GM12878 (cell line): ENCODE measurements at regions not wholly inside any gene's neighbourhood (a gene's known extent, or its start where the extent isn't known, plus 50 kb on each side); places are given as distances from the start of the nearest gene placed in this dataset.

ENCODE experiments used
- ATAC-seq: fragments of 200-7000 bp; cut with Tn5 transposase; 3 replicates; pipeline ENCODE4 v1.9.1; 2020; ENCODE audit warnings: mild to moderate bottlenecking, moderate library complexity
- BruUV-seq: library from RNA; stranded (reverse); fragments of 400-500 nt; replicated peaks from 2 replicates; lab custom pipeline; 2021; lab: Mats Ljungman, UMichigan
- CTCF ChIA-PET: fragments of 300-600 bp; sonication (Branson Sonifier 250); formaldehyde crosslinking; extraction: SDS; loops from one replicate; lab custom pipeline; 2021; ENCODE audit warnings: inconsistent platforms; lab: Yijun Ruan, JAX
- POLR2A ChIA-PET: fragments of 350-600 bp; formaldehyde crosslinking; extraction: SDS; loops from one replicate; lab custom pipeline; 2021; ENCODE audit warnings: inconsistent platforms; lab: Charles Lee
- RAD21 ChIA-PET: fragments of 300-600 bp; sonication (Branson Sonifier 250); formaldehyde crosslinking; loops from one replicate; lab custom pipeline; 2023; ENCODE audit warnings: antibody characterized with exemption; ENCODE audit not compliant: unreplicated experiment; lab: Charles Lee
- SMC1A ChIA-PET: fragments of 300-600 bp; sonication (Branson Sonifier 250); formaldehyde crosslinking; loops from one replicate; lab custom pipeline; 2023; ENCODE audit not compliant: unreplicated experiment, uncharacterized antibody; lab: Charles Lee
- DNase-seq: peaks from one replicate; pipeline ENCODE4 v3.0.0-alpha.2; 2011; ENCODE audit warnings: low read depth, low spot score
- FAIRE-seq: peaks from 3 replicates; lab custom pipeline; 2011; peaks lifted over from hg19 to GRCh38; lab: Jason Lieb, UNC
- H2AFZ ChIP-seq: 2 replicates; pipeline ENCODE4 v1.6.0; 2011; ENCODE audit warnings: low read depth, low read length, control low read depth; ENCODE audit not compliant: control insufficient read depth
- H3K27ac ChIP-seq: 2 replicates; pipeline ENCODE4 v1.5.1; 2011; ENCODE audit warnings: control low read depth; ENCODE audit not compliant: control insufficient read depth, insufficient read depth
- H3K27me3 ChIP-seq, 2 experiments: replicated peaks in 1 of 2; 2 replicates each; pipeline versions ENCODE4 v1.6.0 to v1.6.1; 2011; ENCODE audit warnings: low read length in 1 of 2; ENCODE audit not compliant: control insufficient read depth in 2 of 2, insufficient read depth in 2 of 2
- H3K36me3 ChIP-seq, 2 experiments: 2 replicates each; pipeline ENCODE4 v1.5.1; 2011; ENCODE audit warnings: low read length in 1 of 2; ENCODE audit not compliant: control insufficient read depth in 2 of 2, insufficient read depth in 2 of 2
- H3K4me1 ChIP-seq: 2 replicates; pipeline ENCODE4 v1.6.1; 2011; ENCODE audit warnings: mild to moderate bottlenecking, low read length, moderate library complexity, mixed read lengths; ENCODE audit not compliant: control insufficient read depth, insufficient read depth
- H3K4me2 ChIP-seq: 2 replicates; pipeline ENCODE4 v1.6.0; 2011; ENCODE audit warnings: control low read depth; ENCODE audit not compliant: control insufficient read depth, insufficient read depth
- H3K4me3 ChIP-seq: fragments of 200-600 bp; sonication (generic); 2 replicates; pipeline ENCODE4 v1.5.1; 2016
- H3K79me2 ChIP-seq: 2 replicates; pipeline ENCODE4 v1.6.0; 2011; ENCODE audit warnings: low read length; ENCODE audit not compliant: control insufficient read depth, insufficient read depth
- H3K9ac ChIP-seq: 2 replicates; pipeline ENCODE4 v1.8.0; 2011; ENCODE audit warnings: low read length, control low read depth, mixed read lengths; ENCODE audit not compliant: control insufficient read depth, insufficient read depth
- H3K9me3 ChIP-seq: replicated peaks from 3 replicates; pipeline ENCODE4 v1.5.1; 2011; ENCODE audit warnings: mild to moderate bottlenecking, low read length; ENCODE audit not compliant: control insufficient read depth, insufficient read depth
- H4K20me1 ChIP-seq: 2 replicates; pipeline ENCODE4 v1.6.0; 2011; ENCODE audit not compliant: control insufficient read depth, insufficient read depth
- ATF7 ChIP-seq: fragments of 450-650 bp; IDR thresholded peaks from 2 replicates; pipeline ENCODE4 v1.6.1; 2016; ENCODE audit warnings: low read depth, mild to moderate bottlenecking
- FOS ChIP-seq: IDR thresholded peaks from 3 replicates; pipeline ENCODE4 v1.6.1; 2011; ENCODE audit warnings: borderline replicate concordance; ENCODE audit not compliant: insufficient read length; ENCODE audit errors: extremely low read depth
- FOXM1 ChIP-seq: IDR thresholded peaks from 2 replicates; pipeline ENCODE4 v1.6.1; 2012; ENCODE audit warnings: low read depth, mild to moderate bottlenecking, inconsistent platforms, low read length, moderate library complexity
- HDAC6 ChIP-seq: fragments of 200-600 bp; sonication (generic); IDR thresholded peaks from one replicate; pipeline ENCODE4 v1.8.0; 2017; ENCODE audit warnings: antibody characterized with exemption; ENCODE audit not compliant: unreplicated experiment
- IKZF2 ChIP-seq, 2 experiments: fragments of 450-650 bp; IDR thresholded peaks; 2 replicates each; pipeline ENCODE4 v1.6.1; 2017; ENCODE audit warnings: mild to moderate bottlenecking in 2 of 2, moderate library complexity in 2 of 2
- JUNB ChIP-seq: IDR thresholded peaks from 2 replicates; pipeline ENCODE4 v1.6.1; 2016; ENCODE audit warnings: antibody characterized with exemption, mild to moderate bottlenecking
- KAT2A ChIP-seq: conservative IDR thresholded peaks from 2 replicates; pipeline ENCODE4 v1.6.1; 2011; ENCODE audit warnings: low read depth, low read length; ENCODE audit not compliant: control insufficient read depth
- MYB ChIP-seq: fragments of 150-350 bp; IDR thresholded peaks from 2 replicates; pipeline ENCODE4 v1.6.1; 2014; ENCODE audit warnings: mild to moderate bottlenecking, low read depth, low read length, borderline replicate concordance
- NR2C1 ChIP-seq: fragments of 450-650 bp; IDR thresholded peaks from 2 replicates; pipeline ENCODE4 v1.6.1; 2017; ENCODE audit warnings: antibody characterized with exemption, mild to moderate bottlenecking, moderate library complexity
- SKIL ChIP-seq: fragments of 450-650 bp; IDR thresholded peaks from 2 replicates; pipeline ENCODE4 v1.6.1; 2017; ENCODE audit warnings: mild to moderate bottlenecking, low read depth, inconsistent platforms; ENCODE audit not compliant: poor library complexity, severe bottlenecking
- SREBF2 ChIP-seq: IDR thresholded peaks from 2 replicates; pipeline ENCODE4 v1.6.1; 2012; ENCODE audit warnings: mild to moderate bottlenecking, low read length
- TCF12 ChIP-seq: IDR thresholded peaks from 2 replicates; pipeline ENCODE4 v1.6.1; 2011; ENCODE audit warnings: low read depth, mild to moderate bottlenecking, low read length
- ZNF384 ChIP-seq: IDR thresholded peaks from 2 replicates; pipeline ENCODE4 v1.6.1; 2012; ENCODE audit warnings: low read depth, mild to moderate bottlenecking, low read length, improper control_type of control experiment, borderline replicate concordance
- ZSCAN29 ChIP-seq: fragments of 450-650 bp; IDR thresholded peaks from 2 replicates; pipeline ENCODE4 v1.6.1; 2017; ENCODE audit warnings: mild to moderate bottlenecking, moderate library complexity
- WGBS: methylation state at CpG from one replicate; pipeline ENCODE4 v1.1.6; 2016; ENCODE audit warnings: low lambda C conversion rate; ENCODE audit not compliant: insufficient replicate concordance, insufficient coverage; ENCODE audit errors: missing lambda C conversion rate; 5-methylcytosine and 5-hydroxymethylcytosine counted together
- in situ Hi-C: fragments of 300-500 bp; cut with MboI; formaldehyde crosslinking; loops from 9 replicates; pipeline ENCODE4 v1.14.3; 2018; ENCODE audit warnings: mixed read lengths
- intact Hi-C: fragments of 100-400 bp; cut with micrococcal nuclease; formaldehyde crosslinking; loops from one replicate; pipeline ENCODE4 v1.14.2; 2022; ENCODE audit not compliant: unreplicated experiment
- TF ChIP-seq, protein P1 (sequence below): IDR thresholded peaks from 2 replicates; pipeline ENCODE4 v1.6.1; 2012; ENCODE audit warnings: mild to moderate bottlenecking, low read depth, low read length
- TF ChIP-seq, protein P2 (sequence below): fragments of 450-650 bp; formaldehyde crosslinking; IDR thresholded peaks from 2 replicates; pipeline ENCODE4 v1.5.0; 2022; ENCODE audit warnings: mild to moderate bottlenecking, missing genetic modification characterization
- TF ChIP-seq, protein P3 (sequence below): fragments of 450-650 bp; IDR thresholded peaks from 2 replicates; pipeline ENCODE4 v1.6.1; 2016; ENCODE audit warnings: mild to moderate bottlenecking

- Histone ChIP-seq H3K27me3 (no peaks in the 10 kb centered on the region; a peak in 1 of 4 replicates), H3K4me2 (no peak overlapping the region), H3K79me2 (no peaks in the 10 kb centered on the region), H3K36me3 (no peaks in the 10 kb centered on the region), H4K20me1 (no peaks in the 10 kb centered on the region), H3K27ac (no peak overlapping the region), H2AFZ (no peak overlapping the region), H3K4me1 (no peaks in the 10 kb centered on the region), H3K4me3 (no peak overlapping the region), H3K9ac (no peak overlapping the region), H3K9me3 (no peaks in the 10 kb centered on the region)
- BruUV-seq = no TSS peak
- FAIRE-seq = no peak
- no peak for ATAC-seq
- CTCF ChIA-PET = no interaction called here
- intact Hi-C loops = no loop called here
- 21% methylated on average over 1 of the region's 1 CpG for WGBS
- SMC1A ChIA-PET = no interaction called here
- in situ Hi-C loops = no loop called here
- RAD21 ChIA-PET = no interaction called here
- POLR2A ChIA-PET = no interaction called here
- no peak for DNase-seq
- no peak for TF ChIP-seq TCF12
- TF ChIP-seq KAT2A = no peak
- no peak for TF ChIP-seq FOXM1
- TF ChIP-seq, protein P1, sequence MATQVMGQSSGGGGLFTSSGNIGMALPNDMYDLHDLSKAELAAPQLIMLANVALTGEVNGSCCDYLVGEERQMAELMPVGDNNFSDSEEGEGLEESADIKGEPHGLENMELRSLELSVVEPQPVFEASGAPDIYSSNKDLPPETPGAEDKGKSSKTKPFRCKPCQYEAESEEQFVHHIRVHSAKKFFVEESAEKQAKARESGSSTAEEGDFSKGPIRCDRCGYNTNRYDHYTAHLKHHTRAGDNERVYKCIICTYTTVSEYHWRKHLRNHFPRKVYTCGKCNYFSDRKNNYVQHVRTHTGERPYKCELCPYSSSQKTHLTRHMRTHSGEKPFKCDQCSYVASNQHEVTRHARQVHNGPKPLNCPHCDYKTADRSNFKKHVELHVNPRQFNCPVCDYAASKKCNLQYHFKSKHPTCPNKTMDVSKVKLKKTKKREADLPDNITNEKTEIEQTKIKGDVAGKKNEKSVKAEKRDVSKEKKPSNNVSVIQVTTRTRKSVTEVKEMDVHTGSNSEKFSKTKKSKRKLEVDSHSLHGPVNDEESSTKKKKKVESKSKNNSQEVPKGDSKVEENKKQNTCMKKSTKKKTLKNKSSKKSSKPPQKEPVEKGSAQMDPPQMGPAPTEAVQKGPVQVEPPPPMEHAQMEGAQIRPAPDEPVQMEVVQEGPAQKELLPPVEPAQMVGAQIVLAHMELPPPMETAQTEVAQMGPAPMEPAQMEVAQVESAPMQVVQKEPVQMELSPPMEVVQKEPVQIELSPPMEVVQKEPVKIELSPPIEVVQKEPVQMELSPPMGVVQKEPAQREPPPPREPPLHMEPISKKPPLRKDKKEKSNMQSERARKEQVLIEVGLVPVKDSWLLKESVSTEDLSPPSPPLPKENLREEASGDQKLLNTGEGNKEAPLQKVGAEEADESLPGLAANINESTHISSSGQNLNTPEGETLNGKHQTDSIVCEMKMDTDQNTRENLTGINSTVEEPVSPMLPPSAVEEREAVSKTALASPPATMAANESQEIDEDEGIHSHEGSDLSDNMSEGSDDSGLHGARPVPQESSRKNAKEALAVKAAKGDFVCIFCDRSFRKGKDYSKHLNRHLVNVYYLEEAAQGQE = no peak
- no peak for TF ChIP-seq NR2C1
- TF ChIP-seq SREBF2 = no peak
- TF ChIP-seq, protein P2, sequence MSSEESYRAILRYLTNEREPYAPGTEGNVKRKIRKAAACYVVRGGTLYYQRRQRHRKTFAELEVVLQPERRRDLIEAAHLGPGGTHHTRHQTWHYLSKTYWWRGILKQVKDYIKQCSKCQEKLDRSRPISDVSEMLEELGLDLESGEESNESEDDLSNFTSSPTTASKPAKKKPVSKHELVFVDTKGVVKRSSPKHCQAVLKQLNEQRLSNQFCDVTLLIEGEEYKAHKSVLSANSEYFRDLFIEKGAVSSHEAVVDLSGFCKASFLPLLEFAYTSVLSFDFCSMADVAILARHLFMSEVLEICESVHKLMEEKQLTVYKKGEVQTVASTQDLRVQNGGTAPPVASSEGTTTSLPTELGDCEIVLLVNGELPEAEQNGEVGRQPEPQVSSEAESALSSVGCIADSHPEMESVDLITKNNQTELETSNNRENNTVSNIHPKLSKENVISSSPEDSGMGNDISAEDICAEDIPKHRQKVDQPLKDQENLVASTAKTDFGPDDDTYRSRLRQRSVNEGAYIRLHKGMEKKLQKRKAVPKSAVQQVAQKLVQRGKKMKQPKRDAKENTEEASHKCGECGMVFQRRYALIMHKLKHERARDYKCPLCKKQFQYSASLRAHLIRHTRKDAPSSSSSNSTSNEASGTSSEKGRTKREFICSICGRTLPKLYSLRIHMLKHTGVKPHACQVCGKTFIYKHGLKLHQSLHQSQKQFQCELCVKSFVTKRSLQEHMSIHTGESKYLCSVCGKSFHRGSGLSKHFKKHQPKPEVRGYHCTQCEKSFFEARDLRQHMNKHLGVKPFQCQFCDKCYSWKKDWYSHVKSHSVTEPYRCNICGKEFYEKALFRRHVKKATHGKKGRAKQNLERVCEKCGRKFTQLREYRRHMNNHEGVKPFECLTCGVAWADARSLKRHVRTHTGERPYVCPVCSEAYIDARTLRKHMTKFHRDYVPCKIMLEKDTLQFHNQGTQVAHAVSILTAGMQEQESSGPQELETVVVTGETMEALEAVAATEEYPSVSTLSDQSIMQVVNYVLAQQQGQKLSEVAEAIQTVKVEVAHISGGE = no peak
- no peak for TF ChIP-seq HDAC6
- TF ChIP-seq ZSCAN29 = no peak
- no peak for TF ChIP-seq FOS
- TF ChIP-seq MYB = no peak
- no peak for TF ChIP-seq ZNF384
- TF ChIP-seq, protein P3, sequence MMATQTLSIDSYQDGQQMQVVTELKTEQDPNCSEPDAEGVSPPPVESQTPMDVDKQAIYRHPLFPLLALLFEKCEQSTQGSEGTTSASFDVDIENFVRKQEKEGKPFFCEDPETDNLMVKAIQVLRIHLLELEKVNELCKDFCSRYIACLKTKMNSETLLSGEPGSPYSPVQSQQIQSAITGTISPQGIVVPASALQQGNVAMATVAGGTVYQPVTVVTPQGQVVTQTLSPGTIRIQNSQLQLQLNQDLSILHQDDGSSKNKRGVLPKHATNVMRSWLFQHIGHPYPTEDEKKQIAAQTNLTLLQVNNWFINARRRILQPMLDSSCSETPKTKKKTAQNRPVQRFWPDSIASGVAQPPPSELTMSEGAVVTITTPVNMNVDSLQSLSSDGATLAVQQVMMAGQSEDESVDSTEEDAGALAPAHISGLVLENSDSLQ = no peak
- no peak for TF ChIP-seq JUNB
- no peak for TF ChIP-seq ATF7
- TF ChIP-seq SKIL = no peak
- no peak for TF ChIP-seq IKZF2 (IDR thresholded peaks at IDR 0.05)
These were observed 209.4 kb upstream of the TGFBR2 start for GRCh38 chr3:30397030-30397429.
